ENCODE measurements at regions not wholly inside any gene's neighbourhood (a gene's known extent, or its start where the extent isn't known, plus 50 kb on each side); places are given as distances from the start of the nearest gene placed in this dataset.

DNA sequence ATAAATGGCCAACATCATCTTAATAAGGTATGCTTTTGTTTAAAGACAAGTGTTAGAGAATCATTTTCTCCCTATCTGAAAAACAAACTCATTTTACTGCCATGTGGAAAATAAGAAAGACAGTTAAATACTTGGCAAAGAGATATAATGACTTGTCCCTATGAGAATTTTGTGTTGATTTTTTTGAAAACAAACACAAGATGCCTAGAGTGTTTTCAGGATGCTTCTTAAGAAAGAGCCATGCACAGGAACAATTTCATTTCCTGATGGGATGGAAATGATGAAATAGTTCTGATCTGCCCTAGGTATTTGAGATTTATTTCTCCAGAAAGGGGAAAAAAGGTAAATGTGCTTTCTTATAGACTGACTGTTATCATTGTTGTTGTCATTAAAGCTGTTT lies 237.5 kb upstream of the GNAI1 start:
- Mint-ChIP-seq H3K27ac (no peak overlapping the region), H3K27me3 (ENCODE audit: insufficient read depth, low read depth) (no peaks in the 10 kb centered on the region), H3K9me3 (no peaks in the 10 kb centered on the region), H3K4me1 (no peaks in the 10 kb centered on the region), H3K4me3 (no peak overlapping the region), H3K36me3 (no peaks in the 10 kb centered on the region)
- TF ChIP-seq, protein P1, sequence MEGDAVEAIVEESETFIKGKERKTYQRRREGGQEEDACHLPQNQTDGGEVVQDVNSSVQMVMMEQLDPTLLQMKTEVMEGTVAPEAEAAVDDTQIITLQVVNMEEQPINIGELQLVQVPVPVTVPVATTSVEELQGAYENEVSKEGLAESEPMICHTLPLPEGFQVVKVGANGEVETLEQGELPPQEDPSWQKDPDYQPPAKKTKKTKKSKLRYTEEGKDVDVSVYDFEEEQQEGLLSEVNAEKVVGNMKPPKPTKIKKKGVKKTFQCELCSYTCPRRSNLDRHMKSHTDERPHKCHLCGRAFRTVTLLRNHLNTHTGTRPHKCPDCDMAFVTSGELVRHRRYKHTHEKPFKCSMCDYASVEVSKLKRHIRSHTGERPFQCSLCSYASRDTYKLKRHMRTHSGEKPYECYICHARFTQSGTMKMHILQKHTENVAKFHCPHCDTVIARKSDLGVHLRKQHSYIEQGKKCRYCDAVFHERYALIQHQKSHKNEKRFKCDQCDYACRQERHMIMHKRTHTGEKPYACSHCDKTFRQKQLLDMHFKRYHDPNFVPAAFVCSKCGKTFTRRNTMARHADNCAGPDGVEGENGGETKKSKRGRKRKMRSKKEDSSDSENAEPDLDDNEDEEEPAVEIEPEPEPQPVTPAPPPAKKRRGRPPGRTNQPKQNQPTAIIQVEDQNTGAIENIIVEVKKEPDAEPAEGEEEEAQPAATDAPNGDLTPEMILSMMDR (IDR thresholded peaks at IDR 0.05) = no peak
- TF ChIP-seq EZH2phosphoT487 (IDR thresholded peaks at IDR 0.05) (no peak), EZH2 (IDR thresholded peaks at IDR 0.05) (no peak)
- Histone ChIP-seq H4K20me1 (ENCODE audit: low read depth) (no peaks in the 10 kb centered on the region), H3K79me2 (ENCODE audit: low read depth) (no peaks in the 10 kb centered on the region), H3K27ac (no peak overlapping the region), H2AFZ (replicated peaks) (no peak overlapping the region), H3F3A (ENCODE audit: low read depth) (no peaks in the 10 kb centered on the region), H3K27me3 (no peaks in the 10 kb centered on the region), H3K4me1 (no peaks in the 10 kb centered on the region), H3K36me3 (no peaks in the 10 kb centered on the region), H3K4me2 (no peak overlapping the region), H3K9ac (no peak overlapping the region), H3K9me3 (ENCODE audit: low read depth) (no peaks in the 10 kb centered on the region), H3K4me3 (no peak overlapping the region)
- DNase-seq (ENCODE audit: low spot score) = no peak

DNA sequence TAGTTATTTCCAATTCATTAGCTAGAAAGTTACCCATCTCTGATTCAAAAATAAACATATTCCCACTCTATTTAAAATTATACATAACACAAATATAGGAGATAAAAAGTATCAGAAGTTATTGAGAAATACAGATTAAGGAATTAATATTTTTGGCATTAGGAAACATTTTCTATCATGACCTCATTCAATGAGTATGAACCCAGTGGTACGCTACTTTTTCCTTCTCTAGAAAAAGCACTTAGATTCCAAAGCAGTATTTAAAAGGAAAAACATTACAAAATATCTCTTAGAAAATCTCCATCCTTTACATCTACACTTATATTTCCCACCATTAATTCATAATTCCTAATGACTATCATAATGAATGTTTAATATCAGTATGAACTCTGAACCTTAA lies 240.6 kb upstream of the GNAI1 start:
- H3K9me3 ChIP-seq (ENCODE audit: low read depth) = no peaks in the 10 kb centered on the region
- H3K9me3 Mint-ChIP-seq = no peaks in the 10 kb centered on the region
- no peak overlapping the region for H3K27ac ChIP-seq
- no peaks in the 10 kb centered on the region for H3F3A ChIP-seq (ENCODE audit: low read depth)
- no peak overlapping the region for H3K27ac Mint-ChIP-seq
- H3K79me2 ChIP-seq (ENCODE audit: low read depth) = no peaks in the 10 kb centered on the region
- no peak overlapping the region for H2AFZ ChIP-seq (replicated peaks)
- H3K9ac ChIP-seq = no peak overlapping the region
- no peak overlapping the region for H3K4me3 ChIP-seq
- H3K27me3 Mint-ChIP-seq (ENCODE audit: insufficient read depth, low read depth) = no peaks in the 10 kb centered on the region
- H3K4me1 ChIP-seq = no peaks in the 10 kb centered on the region
- no peak overlapping the region for H3K4me3 Mint-ChIP-seq
- H3K36me3 ChIP-seq = no peaks in the 10 kb centered on the region
- no peaks in the 10 kb centered on the region for H4K20me1 ChIP-seq (ENCODE audit: low read depth)
- TF ChIP-seq, protein P1 (IDR thresholded peaks at IDR 0.05) = no peak
- no peak for TF ChIP-seq EZH2phosphoT487 (IDR thresholded peaks at IDR 0.05)
- no peak overlapping the region for H3K4me2 ChIP-seq
- no peaks in the 10 kb centered on the region for H3K27me3 ChIP-seq
- no peak for DNase-seq (ENCODE audit: low spot score)
- no peaks in the 10 kb centered on the region for H3K4me1 Mint-ChIP-seq
- no peaks in the 10 kb centered on the region for H3K36me3 Mint-ChIP-seq

DNA sequence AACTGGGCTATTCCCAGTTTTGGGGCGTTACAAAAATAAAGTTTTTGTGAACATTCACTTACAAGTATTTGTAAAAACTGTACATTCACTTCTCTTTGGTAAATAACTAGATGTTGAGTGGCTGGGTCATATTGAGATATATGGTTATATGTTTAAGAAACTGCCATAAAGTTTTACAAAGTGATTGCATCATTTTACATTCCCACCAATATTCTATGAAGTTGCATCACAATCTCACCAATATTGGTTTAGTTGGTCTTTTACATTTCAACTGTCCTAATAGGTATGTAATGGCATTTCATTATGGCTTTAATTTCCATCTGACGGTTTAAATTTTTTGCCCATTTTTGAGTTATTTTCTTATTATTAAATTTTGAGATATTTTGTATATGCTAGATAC lies 251.7 kb upstream of the GNAI1 start:
- Histone ChIP-seq H3K36me3 (no peaks in the 10 kb centered on the region), H3K4me1 (peaks cover 6% of the 10 kb centered on the region), H3K27me3 (no peaks in the 10 kb centered on the region), H3K27ac (no peak overlapping the region), H3K9me3 (ENCODE audit: low read depth) (no peaks in the 10 kb centered on the region), H3K4me3 (no peak overlapping the region), H3F3A (ENCODE audit: low read depth) (no peaks in the 10 kb centered on the region), H3K9ac (no peak overlapping the region), H3K4me2 (no peak overlapping the region), H3K79me2 (ENCODE audit: low read depth) (no peaks in the 10 kb centered on the region), H2AFZ (replicated peaks) (no peak overlapping the region), H4K20me1 (ENCODE audit: low read depth) (no peaks in the 10 kb centered on the region)
- H3K27ac Mint-ChIP-seq = no peak overlapping the region
- TF ChIP-seq, protein P1 (IDR thresholded peaks at IDR 0.05) = no peak
- TF ChIP-seq EZH2phosphoT487 (IDR thresholded peaks at IDR 0.05) (no peak), EZH2 (IDR thresholded peaks at IDR 0.05) (no peak)
- H3K4me3 Mint-ChIP-seq = no peak overlapping the region
- no peaks in the 10 kb centered on the region for H3K4me1 Mint-ChIP-seq
- H3K27me3 Mint-ChIP-seq (ENCODE audit: insufficient read depth, low read depth) = no peaks in the 10 kb centered on the region
- H3K36me3 Mint-ChIP-seq = no peaks in the 10 kb centered on the region
- H3K9me3 Mint-ChIP-seq = peaks cover 3% of the 10 kb centered on the region
- DNase-seq (ENCODE audit: low spot score) = no peak

DNA sequence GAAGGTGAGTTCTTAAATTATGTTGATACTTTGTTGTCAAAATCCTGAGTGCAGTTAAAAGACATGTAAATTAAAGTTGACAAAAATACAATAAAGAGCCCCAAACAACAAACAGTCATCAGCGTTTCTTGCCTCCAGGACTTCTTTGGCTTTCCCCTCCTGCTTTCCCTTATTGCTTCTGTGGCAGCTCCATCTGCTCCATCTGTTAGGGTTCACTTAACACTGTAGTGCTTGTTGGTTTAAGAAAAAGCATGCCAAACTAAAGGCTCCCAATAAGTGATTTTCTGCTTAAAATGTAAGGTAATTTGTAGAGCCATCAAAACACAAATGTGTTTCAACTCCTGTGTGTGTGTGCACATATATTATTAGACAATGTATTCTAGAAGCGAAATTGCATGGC lies 254.3 kb upstream of the GNAI1 start:
- Mint-ChIP-seq H3K4me3 (no peak overlapping the region), H3K9me3 (no peaks in the 10 kb centered on the region), H3K4me1 (no peaks in the 10 kb centered on the region), H3K27ac (no peak overlapping the region), H3K36me3 (no peaks in the 10 kb centered on the region), H3K27me3 (ENCODE audit: insufficient read depth, low read depth) (no peaks in the 10 kb centered on the region)
- no peak overlapping the region for H3K4me2 ChIP-seq
- DNase-seq (ENCODE audit: low spot score) = peak; percentile 9
- no peaks in the 10 kb centered on the region for H3K36me3 ChIP-seq
- TF ChIP-seq EZH2phosphoT487 (IDR thresholded peaks at IDR 0.05) (no peak), EZH2 (IDR thresholded peaks at IDR 0.05) (no peak)
- TF ChIP-seq, protein P1 (IDR thresholded peaks at IDR 0.05) = no peak
- H3K9ac ChIP-seq = no peak overlapping the region
- no peaks in the 10 kb centered on the region for H4K20me1 ChIP-seq (ENCODE audit: low read depth)
- H3K27me3 ChIP-seq = no peaks in the 10 kb centered on the region
- H3K79me2 ChIP-seq (ENCODE audit: low read depth) = no peaks in the 10 kb centered on the region
- no peaks in the 10 kb centered on the region for H3K9me3 ChIP-seq (ENCODE audit: low read depth)
- H3F3A ChIP-seq (ENCODE audit: low read depth) = no peaks in the 10 kb centered on the region
- H3K27ac ChIP-seq = no peak overlapping the region
- H3K4me1 ChIP-seq = peaks cover 6% of the 10 kb centered on the region
- H2AFZ ChIP-seq (replicated peaks) = peak overlapping the region; percentile 57
- H3K4me3 ChIP-seq = no peak overlapping the region

Data from neural progenitor cell (in vitro differentiated cells).